Nucleus accumbens (tissue), 56 donors: ENCODE measurements at regions not wholly inside any gene's neighbourhood (a gene's known extent, or its start where the extent isn't known, plus 50 kb on each side); places are given as distances from the start of the nearest gene placed in this dataset.
"Not testable (repeated sequence)": the region's sequence is repeated elsewhere in the genome, so short reads cannot be mapped to it uniquely, and the experiment has no call there.

Experiments
- DNase-seq, 56 donors: peaks; one replicate each; lab custom pipeline; 2025; lab: John Stamatoyannopoulos, UW

DNA sequence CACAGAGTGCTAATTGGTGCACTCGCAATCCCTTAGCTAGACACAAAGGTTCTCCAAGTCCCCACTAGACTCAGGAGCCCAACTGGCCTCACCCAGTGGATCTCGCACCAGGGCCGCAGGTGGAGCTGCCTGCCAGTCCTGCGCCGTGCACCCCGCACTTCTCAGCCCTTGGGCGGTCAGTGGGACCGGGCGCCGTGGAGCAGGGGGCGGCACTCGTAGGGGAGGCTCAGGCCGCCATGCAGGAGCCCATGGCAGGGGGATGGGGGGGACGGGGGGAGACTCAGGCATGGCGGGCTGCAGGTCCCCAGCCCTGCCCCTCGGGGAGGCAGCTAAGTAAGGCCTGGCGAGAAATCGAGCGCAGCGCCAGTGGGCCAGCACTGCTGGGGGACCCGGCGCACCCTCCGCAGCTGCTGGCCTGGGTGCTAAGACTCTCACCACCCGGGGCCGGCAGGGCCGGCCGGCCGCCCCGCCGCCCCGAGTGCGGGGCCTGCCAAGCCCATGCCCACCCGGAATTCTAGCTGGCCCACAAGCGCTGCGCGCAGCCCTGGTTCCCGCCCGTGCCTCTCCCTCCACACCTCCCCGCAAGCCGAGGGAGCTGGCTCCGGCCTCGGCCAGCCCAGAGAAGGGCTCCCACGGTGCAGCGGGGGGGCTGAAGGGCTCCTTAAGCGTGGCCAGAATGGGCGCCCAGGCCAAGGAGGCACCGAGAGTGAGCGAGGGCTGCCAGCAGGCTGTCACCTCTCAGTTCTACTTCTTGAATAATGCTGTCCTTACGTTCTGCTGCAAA lies 258.2 kb downstream of the GALC start:
- not testable (repeated sequence) for DNase-seq

DNA sequence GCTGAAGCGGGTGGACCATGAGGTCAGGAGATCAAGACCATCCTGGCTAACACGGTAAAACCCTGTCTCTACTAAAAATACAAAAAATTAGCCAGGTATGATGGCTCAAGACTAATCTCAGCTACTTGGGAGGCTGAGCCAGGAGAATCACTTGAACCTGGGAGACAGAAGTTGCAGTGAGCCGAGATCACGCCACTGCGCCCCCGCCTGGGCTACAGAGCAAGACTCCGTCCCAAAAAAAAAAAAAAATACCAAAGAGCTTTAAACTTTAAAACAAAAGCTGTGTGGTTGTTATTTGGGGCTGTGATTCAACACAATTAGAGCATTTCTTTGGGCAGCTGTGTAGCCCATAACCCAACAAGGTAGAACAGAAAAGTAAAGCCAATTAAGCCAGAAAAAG lies 259.9 kb downstream of the GALC start:
- not testable (repeated sequence) for DNase-seq

GRCh38 chr14:87732562-87732961 lies 260.4 kb downstream of the GALC start:
- DNase-seq, result no peak

- DNase-seq, result no peak
Measured at GRCh38 chr14:87725318-87725717, 267.7 kb downstream of the GALC start.

DNA sequence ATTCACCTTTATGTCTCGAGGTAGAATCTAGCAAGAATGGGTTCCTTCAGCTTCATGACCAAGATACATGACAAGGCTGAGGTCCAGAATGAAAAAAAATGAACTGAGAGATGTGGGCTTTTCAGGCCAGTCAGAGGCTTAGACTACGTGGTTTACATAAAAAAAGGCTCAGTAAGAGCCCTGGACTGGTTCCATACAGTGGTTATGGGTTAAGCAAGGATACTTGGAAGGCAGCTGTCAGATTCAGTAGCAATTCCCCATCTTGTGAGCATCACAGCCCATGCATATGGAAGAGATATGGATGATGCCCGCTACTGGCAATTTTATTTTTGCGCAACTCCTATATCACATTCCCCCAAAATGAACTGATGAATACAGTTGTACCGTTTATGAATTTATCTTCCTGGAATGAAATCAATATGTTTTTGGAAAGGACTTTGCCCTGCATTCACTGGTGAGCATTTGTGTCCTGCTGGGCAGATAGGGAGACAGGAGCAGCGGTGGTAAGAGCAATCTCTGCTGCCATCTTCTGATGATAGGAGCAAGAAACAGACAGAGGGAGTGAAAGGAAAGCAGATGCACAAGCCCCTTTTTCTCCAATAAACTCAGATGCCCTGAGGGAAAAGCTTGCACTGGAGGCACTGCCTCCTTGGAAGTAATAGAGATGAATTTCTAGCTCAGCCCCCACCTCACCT lies 280.4 kb downstream of the GALC start:
- DNase-seq, result peak in 8 of 56 donors; percentile 0 to 18 (median 5)

DNA sequence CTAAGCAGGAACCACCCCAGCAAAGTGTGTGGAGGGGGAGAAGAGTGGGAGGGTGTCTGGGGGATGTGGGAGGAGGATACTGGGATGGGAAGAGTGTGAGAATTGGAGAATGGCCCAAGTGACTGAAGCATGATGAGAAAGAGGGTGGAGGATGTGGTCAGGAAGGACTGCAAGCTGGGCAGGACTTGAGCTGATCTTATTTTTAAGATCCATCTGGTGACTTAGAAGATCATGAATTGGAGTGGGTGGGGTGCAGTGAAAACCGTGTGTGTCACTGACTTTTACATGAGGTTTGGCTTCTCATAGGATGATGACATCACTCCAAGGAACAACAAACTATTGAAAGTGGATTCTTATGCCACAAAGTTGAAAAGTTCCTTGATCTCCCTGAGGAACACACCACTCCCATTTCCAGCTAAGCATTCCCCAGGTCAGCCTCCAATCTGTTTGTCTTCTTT lies 287.5 kb downstream of the GALC start:
- DNase-seq, result no peak

- no peak for DNase-seq
Measured at GRCh38 chr14:87698481-87698880, 294.5 kb downstream of the GALC start.

DNA sequence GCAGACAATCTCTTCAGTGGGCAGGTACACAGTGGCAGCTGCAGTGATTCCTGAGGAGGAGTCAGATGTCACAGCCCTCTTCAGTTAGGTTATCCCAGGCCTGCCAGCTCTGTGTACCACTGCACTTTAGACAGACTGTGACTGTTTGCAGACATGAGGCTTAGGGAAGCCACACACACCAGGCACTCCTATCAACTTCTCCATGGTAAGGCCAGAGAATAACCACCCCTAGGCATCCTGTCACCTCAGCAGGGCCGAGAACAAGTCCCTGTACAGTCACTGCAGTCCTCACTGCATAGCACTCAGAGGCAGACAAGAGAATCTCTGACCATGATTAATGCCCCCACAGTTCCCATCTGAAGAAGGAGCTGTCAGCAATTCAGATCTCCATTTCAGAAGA lies 296.5 kb downstream of the GALC start:
- DNase-seq, result no peak

DNA sequence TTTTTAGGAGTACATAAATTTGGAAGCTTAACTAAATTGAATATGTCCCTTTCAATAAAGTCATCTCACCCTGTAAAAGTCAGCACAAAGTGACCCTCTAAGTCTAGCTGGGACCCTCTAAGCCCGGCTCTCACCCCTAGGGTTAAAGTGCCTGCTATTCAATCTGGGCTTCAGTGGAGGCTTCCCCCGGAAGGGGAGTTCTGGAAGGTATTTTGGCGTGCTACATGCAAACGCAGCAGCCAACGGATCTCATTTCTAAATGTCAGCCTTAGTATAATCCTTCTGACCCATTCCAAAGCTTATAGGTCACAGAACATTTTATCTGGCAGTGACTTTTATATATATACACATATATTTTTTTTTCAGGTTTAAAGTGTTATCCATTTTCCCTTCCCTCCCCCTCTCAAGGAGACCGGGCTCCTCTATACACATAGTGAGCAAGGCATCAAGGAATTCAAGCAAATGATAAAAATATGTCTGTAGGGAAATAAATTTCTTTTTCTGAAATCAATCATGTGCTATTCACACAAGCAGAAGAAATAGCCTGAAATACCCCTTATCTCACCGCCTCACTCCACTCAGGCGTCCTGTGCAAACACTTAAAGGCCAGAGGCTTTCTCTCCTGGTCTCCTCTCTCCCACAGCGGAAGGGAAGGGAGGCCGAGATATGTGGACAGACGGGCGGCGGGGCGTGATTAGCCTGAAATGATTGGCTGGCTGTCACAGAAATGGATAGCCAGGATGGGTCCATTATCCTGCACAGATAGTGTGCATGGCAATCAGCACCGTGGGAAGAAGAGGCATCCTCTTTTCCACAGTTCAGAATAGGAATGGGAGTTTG lies 301.7 kb downstream of the GALC start:
- no peak for DNase-seq

- DNase-seq, result no peak
Measured at GRCh38 chr14:87690076-87690613, 302.8 kb downstream of the GALC start.

DNA sequence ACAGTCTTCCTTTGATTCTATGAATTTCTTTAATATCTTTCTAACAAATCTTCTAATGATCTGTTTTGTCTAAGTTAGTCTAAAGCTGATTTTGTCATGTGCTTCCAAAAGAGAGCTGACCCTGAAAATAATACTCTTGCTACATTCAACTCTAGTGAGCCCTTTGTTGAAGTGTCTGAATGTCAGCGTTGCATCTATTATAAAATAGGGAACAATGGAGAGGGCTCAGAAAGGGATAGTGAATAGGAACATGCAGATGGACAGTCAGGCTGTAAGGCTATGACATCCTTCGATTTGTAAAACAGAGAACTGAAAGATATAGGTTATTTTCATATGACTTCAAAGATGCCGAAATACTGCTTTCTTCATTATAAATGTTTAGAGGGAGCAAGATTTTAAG lies 304.5 kb downstream of the GALC start:
- no peak for DNase-seq

DNA sequence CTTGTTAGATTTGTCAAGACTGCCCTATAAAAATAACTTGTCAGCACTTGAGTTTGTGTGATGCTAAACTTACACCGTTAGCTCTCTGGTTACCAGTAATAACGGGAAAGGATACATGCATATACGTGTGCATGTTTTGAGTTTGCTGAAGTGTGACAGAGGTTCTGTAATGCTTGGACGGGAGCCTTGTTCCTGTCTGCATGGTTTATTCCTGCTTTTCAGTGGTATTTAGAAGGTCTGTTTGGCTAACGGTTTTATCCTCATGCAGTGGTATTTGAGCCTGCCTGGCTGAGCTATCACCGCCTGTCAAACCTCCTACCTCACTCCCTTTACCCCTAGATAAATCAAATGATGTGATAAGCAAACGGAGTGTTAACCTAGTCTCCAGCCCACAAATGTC lies 305.6 kb downstream of the GALC start:
- DNase-seq, result no peak

- peak in 1 of 56 donors; percentile 3 for DNase-seq
Measured at GRCh38 chr14:87686746-87687145, 306.2 kb downstream of the GALC start.

DNA sequence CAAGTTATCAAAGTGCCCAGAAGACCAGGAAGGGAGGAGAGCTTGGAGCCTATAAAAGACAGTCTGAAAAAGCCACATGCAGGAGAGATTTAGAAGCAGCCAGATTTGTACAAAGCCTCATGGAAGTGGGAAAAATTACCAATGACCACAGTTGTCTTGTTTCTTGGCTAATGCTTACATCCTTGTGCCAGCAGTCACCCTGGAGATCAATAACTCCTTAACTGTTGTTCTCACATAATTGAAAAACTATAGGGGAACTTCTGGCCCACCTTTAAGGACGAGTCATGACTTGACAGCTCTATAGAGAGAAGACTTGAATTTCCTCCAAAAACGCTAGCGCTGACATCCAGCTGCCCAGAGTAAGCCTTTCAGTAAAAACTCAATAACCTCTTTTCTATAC lies 313.1 kb downstream of the GALC start:
- no peak for DNase-seq

- no peak for DNase-seq
Measured at GRCh38 chr14:87678624-87679023, 314.4 kb downstream of the GALC start.

DNA sequence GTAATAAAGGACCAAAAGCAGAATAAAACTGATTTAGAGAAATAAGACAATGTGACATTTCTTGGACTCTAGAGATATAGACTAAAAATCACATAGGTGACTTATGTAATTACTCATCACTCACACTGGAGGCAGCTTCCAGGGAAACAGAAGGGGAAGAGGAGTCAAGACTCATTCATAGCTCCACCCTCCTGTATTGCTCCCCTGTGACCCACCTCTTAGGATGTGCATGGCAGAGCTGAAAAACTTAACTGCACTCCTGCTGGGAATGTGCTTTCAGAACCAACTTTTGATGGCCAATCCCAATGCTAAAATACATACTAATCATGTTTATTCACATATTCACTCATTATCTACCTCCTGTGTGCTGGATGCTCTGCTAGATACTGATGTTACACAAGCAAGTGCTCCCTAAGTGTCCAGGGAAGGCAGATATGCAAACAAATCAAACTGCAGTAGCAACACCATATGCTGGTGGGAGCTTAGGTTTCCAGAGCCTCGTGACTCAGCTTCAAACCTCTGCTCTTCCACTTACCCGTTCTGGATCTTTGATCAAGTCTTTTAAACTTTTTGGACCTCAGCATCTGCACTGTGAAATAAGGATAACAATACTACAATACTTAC lies 316.1 kb downstream of the GALC start:
- DNase-seq, result no peak

DNA sequence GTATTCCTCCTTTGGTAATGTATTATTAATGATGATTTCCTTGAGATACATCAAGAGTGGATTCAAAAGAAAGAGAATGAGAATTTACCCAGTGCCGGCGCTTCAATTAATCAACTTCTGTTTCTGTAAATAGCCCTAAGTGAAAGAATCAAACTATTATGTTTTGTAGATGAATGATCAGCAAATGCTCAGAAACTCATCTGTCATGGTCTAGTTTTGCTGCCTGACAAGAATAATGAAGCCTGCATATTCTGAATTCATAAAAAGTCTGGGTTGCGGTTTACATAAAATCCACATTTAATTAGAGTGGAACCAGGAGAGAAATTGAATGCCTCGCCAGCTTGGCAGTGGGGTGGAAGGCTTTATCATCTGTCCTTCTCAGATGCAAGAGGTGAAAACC lies 325.3 kb downstream of the GALC start:
- DNase-seq, result no peak

DNA sequence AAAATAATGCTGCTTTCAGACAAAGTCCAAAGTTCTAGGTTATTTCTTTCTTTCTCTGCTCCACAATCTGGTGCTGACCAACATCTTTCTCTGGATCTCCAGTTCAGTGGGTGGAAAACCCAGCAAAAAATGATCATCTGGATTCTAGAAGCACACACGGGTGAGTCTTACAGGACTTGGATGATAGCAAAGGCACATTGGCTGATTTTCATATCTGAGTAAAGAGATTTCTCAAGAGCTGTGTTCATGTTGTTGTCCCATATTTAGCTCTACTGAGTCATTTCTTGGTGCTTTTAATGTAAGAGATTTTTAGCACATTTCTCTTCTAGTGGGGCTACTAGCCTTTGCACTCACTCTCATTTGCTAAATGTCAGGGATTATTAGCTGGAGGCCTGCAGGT lies 336.7 kb downstream of the GALC start:
- no peak for DNase-seq

GRCh38 chr14:87652278-87652677 lies 340.7 kb downstream of the GALC start:
- DNase-seq, result no peak

DNA sequence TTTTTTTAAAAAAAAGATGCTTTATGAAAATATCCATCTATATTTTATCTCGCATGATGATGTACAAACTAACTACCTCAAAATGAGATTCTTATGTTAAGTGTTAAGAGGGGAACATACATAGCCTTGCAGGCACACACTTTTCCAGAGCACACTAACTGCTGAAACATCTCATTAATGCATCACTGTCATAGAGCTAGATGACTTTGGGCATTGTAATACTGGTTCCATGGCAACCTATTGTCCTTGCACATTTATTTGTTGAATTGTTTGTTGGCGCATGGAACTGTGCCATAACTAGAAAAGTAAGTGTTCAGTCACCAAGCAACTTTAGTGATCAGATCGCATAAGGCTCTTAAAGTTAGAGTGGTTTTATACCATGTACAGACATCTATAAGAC lies 348.3 kb downstream of the GALC start:
- no peak for DNase-seq
